CD4-positive, alpha-beta T cell (primary cell): ENCODE measurements at regions not wholly inside any gene's neighbourhood (a gene's known extent, or its start where the extent isn't known, plus 50 kb on each side); places are given as distances from the start of the nearest gene placed in this dataset.

ENCODE experiments used
- ATAC-seq: fragments of 200-7000 bp; cut with Tn5 transposase; one replicate; pipeline ENCODE4 v1.10.0; 2022; ENCODE audit warnings: mild to moderate bottlenecking; ENCODE audit not compliant: poor library complexity
- CTCF ChIA-PET: fragments of 350-600 bp; sonication (Branson Sonifier 250); formaldehyde crosslinking; loops from one replicate; lab custom pipeline; 2021; ENCODE audit warnings: antibody characterized with exemption, inconsistent platforms; lab: Charles Lee
- POLR2A ChIA-PET: fragments of 350-600 bp; sonication (Branson Sonifier 250); formaldehyde crosslinking; loops from one replicate; lab custom pipeline; 2021; ENCODE audit warnings: antibody characterized with exemption, inconsistent platforms; lab: Charles Lee
- DNase-seq, 14 experiments: peaks; one replicate each; pipeline ENCODE4 v3.0.0-alpha.2; 2013 to 2020; ENCODE audit warnings: mixed read lengths in 2 of 14
- H3K27ac ChIP-seq, 2 donors: one replicate each; pipeline versions ENCODE4 v1.5.1 to v1.7.0; 2013; ENCODE audit warnings: low read length in 2 of 2, low read depth in 1 of 2, mild to moderate bottlenecking in 1 of 2
- H3K27me3 ChIP-seq, 2 experiments: 1 replicate in 1 of 2; 2 replicates in 1 of 2; pipeline versions ENCODE4 v1.6.1 to v1.7.0; 2013; ENCODE audit warnings: low read length in 2 of 2, control low read depth in 1 of 2, mild to moderate bottlenecking in 1 of 2, moderate library complexity in 1 of 2; ENCODE audit not compliant: insufficient read depth in 2 of 2, control insufficient read depth in 1 of 2
- H3K36me3 ChIP-seq: one replicate; pipeline ENCODE4 v1.6.1; 2013; ENCODE audit warnings: low read length, control low read depth; ENCODE audit not compliant: insufficient read depth
- H3K4me1 ChIP-seq: one replicate; pipeline ENCODE4 v1.6.1; 2013; ENCODE audit warnings: low read length, control low read depth; ENCODE audit not compliant: insufficient read depth
- H3K4me3 ChIP-seq: one replicate; pipeline ENCODE4 v1.5.1; 2013; ENCODE audit warnings: mild to moderate bottlenecking, low read length, moderate library complexity
- H3K9me3 ChIP-seq, 2 experiments: 1 replicate in 1 of 2; 2 replicates in 1 of 2; pipeline versions ENCODE4 v1.6.1 to v1.7.0; 2013; ENCODE audit warnings: low read length in 2 of 2, mild to moderate bottlenecking in 2 of 2, control low read depth in 1 of 2, moderate library complexity in 1 of 2; ENCODE audit not compliant: control insufficient read depth in 1 of 2, insufficient read depth in 1 of 2
- H3K27ac Mint-ChIP-seq: one replicate; pipeline ENCODE4 v1.8.0; 2020; ENCODE audit warnings: mixed read lengths
- H3K27me3 Mint-ChIP-seq: one replicate; pipeline ENCODE4 v1.8.0; 2021; ENCODE audit warnings: mixed read lengths
- H3K36me3 Mint-ChIP-seq: one replicate; pipeline ENCODE4 v1.8.0; 2021; ENCODE audit warnings: low read depth, mixed read lengths
- H3K4me1 Mint-ChIP-seq: one replicate; pipeline ENCODE4 v1.8.0; 2021; ENCODE audit warnings: low read depth, mixed read lengths
- H3K4me3 Mint-ChIP-seq: one replicate; pipeline ENCODE4 v1.8.0; 2020; ENCODE audit warnings: mild to moderate bottlenecking, mixed read lengths
- H3K9me3 Mint-ChIP-seq: one replicate; pipeline ENCODE4 v1.8.0; 2020; ENCODE audit warnings: mixed read lengths
- intact Hi-C, 2 experiments: fragments of 100-400 bp; cut with DNase I in 1 of 2; cut with micrococcal nuclease in 1 of 2; formaldehyde crosslinking; loops; one replicate each; pipeline versions ENCODE4 v1.15.1 to v1.9.0; 2023 to 2025; cut with DNase I, micrococcal nuclease
- TF ChIP-seq, protein P1 (sequence below): fragments of 200-600 bp; IDR thresholded peaks from one replicate; pipeline ENCODE4 v1.8.0; 2022; ENCODE audit warnings: antibody characterized with exemption, mild to moderate bottlenecking

DNA sequence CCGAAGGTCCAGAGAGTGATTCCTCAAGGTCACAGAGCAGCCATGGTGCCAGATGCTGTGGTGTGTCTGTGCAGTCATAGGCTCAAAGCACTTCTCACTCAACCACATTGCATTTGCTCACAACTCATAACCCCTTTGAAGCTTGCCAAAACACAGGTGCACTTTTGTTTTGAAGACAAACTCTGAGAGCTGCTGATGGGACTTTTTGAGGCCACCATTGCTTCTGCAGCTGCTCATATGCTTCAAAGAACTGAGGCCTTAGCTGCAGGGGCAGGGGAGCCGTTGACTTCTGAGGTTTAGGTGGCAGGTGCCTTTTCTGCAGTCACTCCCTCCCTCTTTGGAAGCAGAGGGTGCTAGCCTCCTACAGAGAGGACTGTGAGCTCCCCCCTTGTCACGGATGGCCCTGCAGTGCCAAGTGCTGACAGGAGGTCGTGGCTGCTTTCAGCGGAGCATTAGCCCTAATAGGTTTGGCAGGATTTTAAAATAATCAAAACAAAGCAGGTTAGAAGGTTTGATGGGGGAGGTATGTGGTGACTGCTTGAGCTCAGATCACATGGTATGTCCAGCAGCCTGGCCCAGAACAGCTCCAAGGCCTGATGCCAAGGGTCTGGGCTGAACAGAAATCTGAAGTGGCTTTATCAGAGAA lies 232.1 kb downstream of the MAN2A1 start:
- TF ChIP-seq, protein P1, sequence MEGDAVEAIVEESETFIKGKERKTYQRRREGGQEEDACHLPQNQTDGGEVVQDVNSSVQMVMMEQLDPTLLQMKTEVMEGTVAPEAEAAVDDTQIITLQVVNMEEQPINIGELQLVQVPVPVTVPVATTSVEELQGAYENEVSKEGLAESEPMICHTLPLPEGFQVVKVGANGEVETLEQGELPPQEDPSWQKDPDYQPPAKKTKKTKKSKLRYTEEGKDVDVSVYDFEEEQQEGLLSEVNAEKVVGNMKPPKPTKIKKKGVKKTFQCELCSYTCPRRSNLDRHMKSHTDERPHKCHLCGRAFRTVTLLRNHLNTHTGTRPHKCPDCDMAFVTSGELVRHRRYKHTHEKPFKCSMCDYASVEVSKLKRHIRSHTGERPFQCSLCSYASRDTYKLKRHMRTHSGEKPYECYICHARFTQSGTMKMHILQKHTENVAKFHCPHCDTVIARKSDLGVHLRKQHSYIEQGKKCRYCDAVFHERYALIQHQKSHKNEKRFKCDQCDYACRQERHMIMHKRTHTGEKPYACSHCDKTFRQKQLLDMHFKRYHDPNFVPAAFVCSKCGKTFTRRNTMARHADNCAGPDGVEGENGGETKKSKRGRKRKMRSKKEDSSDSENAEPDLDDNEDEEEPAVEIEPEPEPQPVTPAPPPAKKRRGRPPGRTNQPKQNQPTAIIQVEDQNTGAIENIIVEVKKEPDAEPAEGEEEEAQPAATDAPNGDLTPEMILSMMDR: no peak
- H3K27ac Mint-ChIP-seq: peak overlapping the region; percentile 94
- intact Hi-C loops: loop anchor here (2.0 to 10.0 kb wide), 4 partner anchors 70 to 231 kb away; no protein-coding TSS in a partner anchor
- ChIA-PET POLR2A (interaction anchor here (0.6 to 4.0 kb wide), 38 partner anchors 9 to 1539 kb away, joined by 3 to 70 read pairs (median 4); partner anchors contain the start of genes MAN2A1 and PJA2), CTCF (interaction anchor here (0.6 to 1.5 kb wide), 3 partner anchors 65 to 132 kb away, joined by 3 to 5 read pairs (median 3); no protein-coding TSS in a partner anchor)
- peaks cover 36% of the 10 kb centered on the region for H3K4me1 ChIP-seq
- H3K36me3 Mint-ChIP-seq: peaks cover 4% of the 10 kb centered on the region
- H3K4me3 Mint-ChIP-seq: peak overlapping the region; percentile 79
- H3K27me3 Mint-ChIP-seq: no peaks in the 10 kb centered on the region
- no peaks in the 10 kb centered on the region for H3K27me3 ChIP-seq
- H3K27ac ChIP-seq: peak overlapping the region; percentile 60 to 73
- peak; percentile 38 to 91 (median 68) for DNase-seq
- H3K9me3 ChIP-seq: peaks cover 0 to 5% of the 10 kb centered on the region in 2 experiments
- H3K4me1 Mint-ChIP-seq: peaks cover 66% of the 10 kb centered on the region
- H3K9me3 Mint-ChIP-seq: no peaks in the 10 kb centered on the region
- H3K4me3 ChIP-seq: peak overlapping the region; percentile 13
- no peaks in the 10 kb centered on the region for H3K36me3 ChIP-seq
- ATAC-seq: peak; percentile 89

DNA sequence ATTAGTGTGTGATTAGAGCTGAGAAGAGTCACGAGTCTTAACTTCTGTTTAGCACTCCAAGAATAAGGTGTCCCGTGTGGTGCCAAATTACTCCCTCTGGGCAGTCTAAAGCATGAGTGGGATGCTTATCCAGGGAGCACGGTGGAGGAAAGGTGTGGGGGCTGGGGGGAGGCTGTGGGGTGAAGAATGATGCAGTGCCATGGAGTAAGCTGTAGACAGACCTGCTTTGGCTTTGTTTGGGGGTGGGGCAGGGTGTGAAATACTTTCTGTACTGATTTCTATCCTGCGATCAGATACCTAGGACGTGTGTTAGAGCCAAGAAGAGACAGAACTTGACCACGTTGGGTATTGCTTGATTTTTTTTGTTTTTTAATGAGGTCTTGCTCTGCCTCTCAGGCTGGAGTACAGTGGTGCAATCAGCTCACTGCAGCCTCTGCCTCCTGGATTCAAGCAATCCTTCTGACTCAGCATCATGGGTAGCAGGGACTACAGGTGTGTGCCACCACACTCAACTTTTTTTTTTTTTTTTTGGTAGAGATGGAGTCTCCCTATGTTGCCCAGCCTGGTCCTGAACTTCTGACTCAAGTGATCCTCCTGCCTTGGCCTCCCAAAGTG lies 232.8 kb downstream of the MAN2A1 start:
- Histone ChIP-seq H3K27ac (peak overlapping the region; percentile 60 to 73), H3K36me3 (no peaks in the 10 kb centered on the region), H3K4me3 (peak overlapping the region; percentile 13), H3K27me3 (no peaks in the 10 kb centered on the region), H3K4me1 (peaks cover 36% of the 10 kb centered on the region), H3K9me3 (peaks cover 0 to 5% of the 10 kb centered on the region in 2 experiments)
- DNase-seq: peak in 12 of 14 experiments; percentile 1 to 39 (median 19)
- TF ChIP-seq, protein P1: no peak
- H3K4me1 Mint-ChIP-seq: peaks cover 60% of the 10 kb centered on the region
- ChIA-PET POLR2A (interaction anchor here (0.6 to 4.0 kb wide), 30 partner anchors 9 to 1540 kb away, joined by 3 to 70 read pairs (median 4); partner anchors contain the start of genes MAN2A1 and PJA2), CTCF (interaction anchor here (1.2 to 1.5 kb wide), 2 partner anchors 65 to 132 kb away, joined by 3 to 5 read pairs; no protein-coding TSS in a partner anchor)
- ATAC-seq: no peak
- H3K27me3 Mint-ChIP-seq: no peaks in the 10 kb centered on the region
- no peaks in the 10 kb centered on the region for H3K9me3 Mint-ChIP-seq
- H3K27ac Mint-ChIP-seq: peak overlapping the region; percentile 94
- intact Hi-C loops: loop anchor here (5.0 to 10.0 kb wide), 3 partner anchors 70 to 228 kb away; no protein-coding TSS in a partner anchor
- peaks cover 3% of the 10 kb centered on the region for H3K36me3 Mint-ChIP-seq
- peak overlapping the region; percentile 79 for H3K4me3 Mint-ChIP-seq

DNA sequence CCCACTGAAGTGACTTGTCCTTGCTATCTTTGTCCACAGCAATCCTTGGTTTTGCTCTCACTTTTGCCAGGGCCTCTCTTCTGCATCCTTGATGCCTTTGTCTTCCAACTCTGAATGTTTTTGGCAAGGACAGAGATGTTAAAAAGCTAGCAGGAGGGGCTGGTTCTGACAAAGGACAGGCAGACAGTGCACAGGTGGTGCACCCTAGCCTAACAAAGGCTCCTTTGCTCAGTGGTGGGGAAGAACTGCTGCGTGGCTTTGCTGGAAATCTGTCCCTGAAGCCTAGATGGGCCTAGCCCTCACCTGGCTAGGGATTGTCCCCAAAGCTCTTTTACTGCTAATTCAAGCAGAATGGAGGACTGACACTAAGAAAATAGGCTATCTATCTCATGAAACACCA lies 233.5 kb downstream of the MAN2A1 start:
- Histone ChIP-seq H3K27me3 (no peaks in the 10 kb centered on the region), H3K9me3 (peaks cover 0 to 1% of the 10 kb centered on the region in 2 experiments), H3K27ac (peak overlapping the region; percentile 60 to 73), H3K4me1 (peaks cover 36% of the 10 kb centered on the region), H3K36me3 (no peaks in the 10 kb centered on the region), H3K4me3 (no peak overlapping the region)
- Mint-ChIP-seq H3K27ac (peak overlapping the region; percentile 94), H3K36me3 (no peaks in the 10 kb centered on the region), H3K27me3 (no peaks in the 10 kb centered on the region), H3K4me3 (peak overlapping the region; percentile 49), H3K4me1 (peaks cover 56% of the 10 kb centered on the region), H3K9me3 (no peaks in the 10 kb centered on the region)
- DNase-seq (no peak), ATAC-seq (no peak)
- intact Hi-C loops: loop anchor here (5.0 to 10.0 kb wide), 3 partner anchors 71 to 228 kb away; no protein-coding TSS in a partner anchor
- TF ChIP-seq, protein P1: no peak
- POLR2A ChIA-PET: interaction anchor here (1.4 to 4.0 kb wide), 5 partner anchors 13 to 234 kb away, joined by 4 to 70 read pairs (median 32); partner anchors contain the start of gene MAN2A1
- CTCF ChIA-PET: interaction anchor here (1.5 kb wide), 1 partner anchor 66 kb away, joined by 5 read pairs; no protein-coding TSS in a partner anchor
